ENCODE measurements at regions not wholly inside any gene's neighbourhood (a gene's known extent, or its start where the extent isn't known, plus 50 kb on each side); places are given as distances from the start of the nearest gene placed in this dataset.

DNA sequence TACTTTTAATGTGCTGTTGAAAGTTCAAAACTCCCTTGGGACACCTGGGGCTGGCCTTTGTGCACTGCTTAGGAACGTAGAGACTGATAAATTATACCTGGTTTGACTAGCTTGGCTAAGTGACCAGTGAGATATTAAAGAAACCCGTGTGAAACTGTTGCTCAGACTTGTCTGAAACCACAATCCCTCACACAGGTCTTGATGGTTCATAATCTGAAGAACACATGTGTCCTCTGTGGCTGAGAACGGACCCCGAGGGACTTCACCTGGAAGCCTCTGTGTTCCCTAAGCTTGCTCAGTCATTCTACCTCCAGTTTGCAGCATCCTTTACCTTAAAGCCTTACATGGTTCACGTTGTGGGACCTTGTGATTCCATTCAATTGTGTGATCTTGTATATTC is 218.8 kb downstream of the CBLN2 start:
- TF ChIP-seq, protein P1, sequence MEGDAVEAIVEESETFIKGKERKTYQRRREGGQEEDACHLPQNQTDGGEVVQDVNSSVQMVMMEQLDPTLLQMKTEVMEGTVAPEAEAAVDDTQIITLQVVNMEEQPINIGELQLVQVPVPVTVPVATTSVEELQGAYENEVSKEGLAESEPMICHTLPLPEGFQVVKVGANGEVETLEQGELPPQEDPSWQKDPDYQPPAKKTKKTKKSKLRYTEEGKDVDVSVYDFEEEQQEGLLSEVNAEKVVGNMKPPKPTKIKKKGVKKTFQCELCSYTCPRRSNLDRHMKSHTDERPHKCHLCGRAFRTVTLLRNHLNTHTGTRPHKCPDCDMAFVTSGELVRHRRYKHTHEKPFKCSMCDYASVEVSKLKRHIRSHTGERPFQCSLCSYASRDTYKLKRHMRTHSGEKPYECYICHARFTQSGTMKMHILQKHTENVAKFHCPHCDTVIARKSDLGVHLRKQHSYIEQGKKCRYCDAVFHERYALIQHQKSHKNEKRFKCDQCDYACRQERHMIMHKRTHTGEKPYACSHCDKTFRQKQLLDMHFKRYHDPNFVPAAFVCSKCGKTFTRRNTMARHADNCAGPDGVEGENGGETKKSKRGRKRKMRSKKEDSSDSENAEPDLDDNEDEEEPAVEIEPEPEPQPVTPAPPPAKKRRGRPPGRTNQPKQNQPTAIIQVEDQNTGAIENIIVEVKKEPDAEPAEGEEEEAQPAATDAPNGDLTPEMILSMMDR (IDR thresholded peaks at IDR 0.05; ENCODE audit: low read length): no peak
- no peak for TF ChIP-seq EZH2phosphoT487 (IDR thresholded peaks at IDR 0.05; ENCODE audit: low read length)
